H1 (cell line): ENCODE measurements at regions not wholly inside any gene's neighbourhood (a gene's known extent, or its start where the extent isn't known, plus 50 kb on each side); places are given as distances from the start of the nearest gene placed in this dataset.

Source experiments
- CTCF ChIA-PET: fragments of 300-600 bp; sonication (Branson Sonifier 250); formaldehyde crosslinking; loops from one replicate; lab custom pipeline; 2021; ENCODE audit not compliant: partially characterized antibody; lab: Charles Lee
- POLR2A ChIA-PET: fragments of 300-600 bp; sonication (Branson Sonifier 250); formaldehyde crosslinking; loops from one replicate; lab custom pipeline; 2021; ENCODE audit warnings: inconsistent platforms; ENCODE audit not compliant: partially characterized antibody; lab: Charles Lee
- DNase-seq, 2 experiments: peaks; one replicate each; pipeline versions ENCODE4 v3.0.0 to v3.0.0-alpha.2; 2010 to 2022; ENCODE audit warnings: low spot score in 2 of 2, low read depth in 1 of 2, mixed read lengths in 1 of 2
- FAIRE-seq: peaks from 2 replicates; lab custom pipeline; 2011; peaks lifted over from hg19 to GRCh38; lab: Jason Lieb, UNC
- H2AFZ ChIP-seq: 2 replicates; pipeline ENCODE4 v1.8.1; 2012; ENCODE audit warnings: low read length, inconsistent platforms
- H2AK5ac ChIP-seq: 2 replicates; pipeline ENCODE4 v1.6.1; 2013; ENCODE audit warnings: low read depth, low read length
- H2BK120ac ChIP-seq: replicated peaks from 2 replicates; pipeline ENCODE3; 2013; ENCODE audit warnings: low read depth, low read length, inconsistent platforms
- H2BK12ac ChIP-seq: 2 replicates; pipeline ENCODE4 v1.6.1; 2013; ENCODE audit warnings: low read depth, low read length
- H2BK15ac ChIP-seq: 2 replicates; pipeline ENCODE4 v1.6.1; 2013; ENCODE audit warnings: low read length
- H2BK20ac ChIP-seq: 2 replicates; pipeline ENCODE4 v1.6.1; 2013; ENCODE audit warnings: low read length
- H2BK5ac ChIP-seq: 2 replicates; pipeline ENCODE4 v1.6.1; 2013; ENCODE audit warnings: low read depth, low read length
- H3K14ac ChIP-seq: 2 replicates; pipeline ENCODE4 v1.6.1; 2013; ENCODE audit warnings: inconsistent platforms; ENCODE audit not compliant: insufficient read length
- H3K18ac ChIP-seq: 2 replicates; pipeline ENCODE4 v1.6.1; 2013; ENCODE audit warnings: low read length; ENCODE audit errors: extremely low read depth
- H3K23ac ChIP-seq: 2 replicates; pipeline ENCODE4 v1.6.1; 2013; ENCODE audit warnings: inconsistent platforms; ENCODE audit not compliant: insufficient read length
- H3K23me2 ChIP-seq: 2 replicates; pipeline ENCODE4 v1.6.1; 2013; ENCODE audit warnings: low read depth, low read length
- H3K27ac ChIP-seq: 2 replicates; pipeline ENCODE4 v1.6.1; 2011; ENCODE audit warnings: low read depth, low read length, inconsistent platforms
- H3K27me3 ChIP-seq, 4 experiments: replicated peaks in 1 of 4; 1 replicate in 1 of 4; 2 replicates in 3 of 4; pipeline versions ENCODE4 v1.6.1 to v1.8.1; 2011 to 2013; ENCODE audit warnings: low read length in 3 of 4, mild to moderate bottlenecking in 3 of 4, inconsistent platforms in 2 of 4, mixed read lengths in 2 of 4, moderate library complexity in 1 of 4; ENCODE audit not compliant: control insufficient read depth in 3 of 4, insufficient read depth in 3 of 4; ENCODE audit errors: extremely low read depth in 1 of 4
- H3K36me3 ChIP-seq, 4 experiments: 2 replicates each; pipeline versions ENCODE4 v1.6.1 to v1.8.1; 2011 to 2013; ENCODE audit warnings: mild to moderate bottlenecking in 4 of 4, low read length in 3 of 4, moderate library complexity in 2 of 4, control low read depth in 1 of 4, inconsistent platforms in 1 of 4; ENCODE audit not compliant: insufficient read depth in 4 of 4, control insufficient read depth in 2 of 4
- H3K4ac ChIP-seq: replicated peaks from 2 replicates; pipeline ENCODE3; 2013; ENCODE audit warnings: low read length, low read depth, mixed read lengths, inconsistent platforms; ENCODE audit not compliant: insufficient read length
- H3K4me1 ChIP-seq, 4 experiments: replicated peaks in 1 of 4; 1 replicate in 1 of 4; 2 replicates in 3 of 4; pipeline versions ENCODE4 v1.6.1 to v1.8.1; 2011 to 2013; ENCODE audit warnings: low read length in 3 of 4, inconsistent platforms in 2 of 4, mixed read lengths in 1 of 4; ENCODE audit not compliant: insufficient read depth in 4 of 4, control insufficient read depth in 3 of 4
- H3K4me2 ChIP-seq, 2 experiments: 2 replicates each; pipeline versions ENCODE4 v1.6.1 to v1.8.1; 2011 to 2013; ENCODE audit warnings: low read depth in 2 of 2, low read length in 2 of 2, control low read depth in 1 of 2, inconsistent platforms in 1 of 2, mild to moderate bottlenecking in 1 of 2; ENCODE audit not compliant: insufficient read depth in 1 of 2
- H3K4me3 ChIP-seq, 4 experiments: fragments of 200-600, 300-600 bp in 1 of 4; sonication (generic), shearing (Covaris generic), sonication (Bioruptor Twin) in 1 of 4; 2 replicates each; pipeline versions ENCODE4 v1.5.1 to v1.8.1; 2011 to 2016; ENCODE audit warnings: low read length in 4 of 4, low read depth in 3 of 4, control low read depth in 2 of 4, inconsistent platforms in 2 of 4, mild to moderate bottlenecking in 2 of 4, mixed read lengths in 1 of 4, moderate library complexity in 1 of 4; ENCODE audit not compliant: insufficient read depth in 2 of 4; ENCODE audit errors: extremely low read depth in 1 of 4
- H3K56ac ChIP-seq: replicated peaks from 2 replicates; pipeline ENCODE3; 2013; ENCODE audit warnings: low read depth, mild to moderate bottlenecking, mixed read lengths, low read length, inconsistent platforms; ENCODE audit not compliant: insufficient read length
- H3K79me1 ChIP-seq: 2 replicates; pipeline ENCODE4 v1.6.1; 2013; ENCODE audit warnings: low read depth, low read length, control low read depth
- H3K79me2 ChIP-seq, 2 experiments: 2 replicates each; pipeline versions ENCODE4 v1.6.1 to v1.8.1; 2012 to 2013; ENCODE audit warnings: low read length in 2 of 2, mild to moderate bottlenecking in 2 of 2, inconsistent platforms in 1 of 2; ENCODE audit not compliant: insufficient read depth in 2 of 2, control insufficient read depth in 1 of 2
- H3K9ac ChIP-seq, 4 experiments: replicated peaks in 1 of 4; 1 replicate in 1 of 4; 2 replicates in 3 of 4; pipeline versions ENCODE4 v1.6.1 to v1.8.1; 2011 to 2013; ENCODE audit warnings: low read depth in 3 of 4, low read length in 3 of 4, control low read depth in 2 of 4, mild to moderate bottlenecking in 2 of 4, moderate library complexity in 2 of 4, inconsistent platforms in 1 of 4; ENCODE audit errors: extremely low read depth in 1 of 4
- H3K9me3 ChIP-seq, 2 experiments: 2 replicates each; pipeline versions ENCODE4 v1.6.1 to v1.8.1; 2012 to 2013; ENCODE audit warnings: mild to moderate bottlenecking in 2 of 2, moderate library complexity in 2 of 2, control low read depth in 1 of 2, inconsistent platforms in 1 of 2, low read depth in 1 of 2, low read length in 1 of 2, mixed read lengths in 1 of 2; ENCODE audit not compliant: insufficient read depth in 2 of 2
- H4K20me1 ChIP-seq, 2 experiments: replicated peaks in 1 of 2; 2 replicates each; pipeline versions ENCODE3 to v1.8.1; 2011 to 2013; ENCODE audit warnings: inconsistent platforms in 2 of 2, low read length in 2 of 2, mild to moderate bottlenecking in 1 of 2; ENCODE audit not compliant: insufficient read depth in 2 of 2, control insufficient read depth in 1 of 2
- H4K5ac ChIP-seq: 2 replicates; pipeline ENCODE4 v1.6.1; 2013; ENCODE audit warnings: low read length, low read depth, mixed read lengths, inconsistent platforms; ENCODE audit not compliant: insufficient read length
- H4K8ac ChIP-seq: 2 replicates; pipeline ENCODE4 v1.8.0; 2013; ENCODE audit warnings: mild to moderate bottlenecking, moderate library complexity, low read length, inconsistent platforms; ENCODE audit not compliant: insufficient read depth; ENCODE audit errors: extremely low read depth
- H4K91ac ChIP-seq: replicated peaks from 2 replicates; pipeline ENCODE3; 2013; ENCODE audit warnings: low read length, mixed read lengths, inconsistent platforms; ENCODE audit not compliant: insufficient read length
- ASH2L ChIP-seq: fragments of 200-600, 300-600 bp; sonication (generic); IDR thresholded peaks from one replicate; pipeline ENCODE4 v1.7.1; 2017; ENCODE audit warnings: low read length
- BCL11A ChIP-seq, 2 experiments: IDR thresholded peaks; one replicate each; pipeline ENCODE4 v1.6.1; 2011; ENCODE audit warnings: low read depth in 2 of 2, low read length in 2 of 2, mild to moderate bottlenecking in 2 of 2
- BRCA1 ChIP-seq: IDR thresholded peaks from 2 replicates; pipeline ENCODE4 v1.6.1; 2012; ENCODE audit warnings: low read depth, low read length, improper control_type of control experiment
- EP300 ChIP-seq, 2 experiments: IDR thresholded peaks; 1 replicate in 1 of 2; 2 replicates in 1 of 2; pipeline ENCODE4 v1.6.1; 2011 to 2012; ENCODE audit warnings: low read depth in 2 of 2, low read length in 2 of 2, mild to moderate bottlenecking in 2 of 2, borderline replicate concordance in 1 of 2, inconsistent platforms in 1 of 2, moderate library complexity in 1 of 2
- RAD21 ChIP-seq, 2 experiments: IDR thresholded peaks in 1 of 2; conservative IDR thresholded peaks in 1 of 2; 2 replicates each; pipeline ENCODE4 v1.6.1; 2011; ENCODE audit warnings: low read depth in 2 of 2, low read length in 2 of 2, improper control_type of control experiment in 1 of 2, inconsistent platforms in 1 of 2, mild to moderate bottlenecking in 1 of 2, moderate library complexity in 1 of 2
- SP2 ChIP-seq: IDR thresholded peaks from 2 replicates; pipeline ENCODE4 v1.6.1; 2012; ENCODE audit warnings: mild to moderate bottlenecking, low read length, inconsistent platforms
- TAF1 ChIP-seq: IDR thresholded peaks from 2 replicates; pipeline ENCODE4 v1.6.1; 2011; ENCODE audit warnings: mild to moderate bottlenecking, low read depth, low read length
- WGBS, 2 experiments: shearing (Covaris generic) in 1 of 2; methylation state at CpG; one replicate each; pipeline versions ENCODE4 v1.1.6 to v1.1.7; 2013 to 2015; ENCODE audit warnings: low lambda C conversion rate in 2 of 2, mixed read lengths in 2 of 2, inconsistent platforms in 1 of 2, low coverage in 1 of 2, missing lambda C conversion rate in 1 of 2; ENCODE audit not compliant: insufficient replicate concordance in 2 of 2, insufficient coverage in 1 of 2, insufficient read length in 1 of 2; ENCODE audit errors: extremely low coverage in 1 of 2, missing lambda C conversion rate in 1 of 2; 5-methylcytosine and 5-hydroxymethylcytosine counted together
- TF ChIP-seq, protein P1 (sequence below): IDR thresholded peaks from 2 replicates; pipeline ENCODE4 v1.6.1; 2011; ENCODE audit warnings: low read depth, mild to moderate bottlenecking, low read length; ENCODE audit not compliant: insufficient read depth

- H3K79me2 ChIP-seq: no peaks in the 10 kb centered on the region
- no peak overlapping the region for H4K8ac ChIP-seq
- FAIRE-seq: no peak
- WGBS, 2 experiments: 90% methylated on average over 4 of the region's 4 CpGs; no CpG with 5 or more reads in 1 of the 2 experiments
- no peak overlapping the region for H3K4ac ChIP-seq
- H3K9me3 ChIP-seq: no peaks in the 10 kb centered on the region
- no peak overlapping the region for H3K9ac ChIP-seq
- H4K5ac ChIP-seq: no peak overlapping the region
- no peak overlapping the region for H3K27ac ChIP-seq
- no peak overlapping the region for H3K23ac ChIP-seq
- ChIA-PET POLR2A (no interaction called here), CTCF (no interaction called here)
- no peaks in the 10 kb centered on the region for H3K23me2 ChIP-seq
- no peak overlapping the region for H3K14ac ChIP-seq
- no peak overlapping the region for H3K4me2 ChIP-seq
- no peak overlapping the region for H2BK12ac ChIP-seq
- H2AFZ ChIP-seq: no peak overlapping the region
- no peak overlapping the region for H2BK5ac ChIP-seq
- no peak overlapping the region for H2AK5ac ChIP-seq
- H4K91ac ChIP-seq: no peak overlapping the region
- H3K27me3 ChIP-seq: no peaks in the 10 kb centered on the region; a peak in 1 of 7 replicates
- H3K36me3 ChIP-seq: no peaks in the 10 kb centered on the region
- no peaks in the 10 kb centered on the region for H3K79me1 ChIP-seq
- no peak overlapping the region for H2BK120ac ChIP-seq
- peaks cover 0 to 9% (median 1%) of the 10 kb centered on the region in 4 experiments; a peak in 2 of 7 replicates for H3K4me1 ChIP-seq
- DNase-seq: no peak
- no peak overlapping the region for H2BK15ac ChIP-seq
- H4K20me1 ChIP-seq: no peaks in the 10 kb centered on the region
- H3K56ac ChIP-seq: no peak overlapping the region
- no peak overlapping the region for H3K18ac ChIP-seq
- H3K4me3 ChIP-seq: no peak overlapping the region
- H2BK20ac ChIP-seq: no peak overlapping the region
- TF ChIP-seq TAF1 (no peak), BRCA1 (no peak), EP300 (IDR thresholded peaks at IDR 0.05; ENCODE audit: borderline replicate concordance in 1 of 2, low read depth in 2 of 2, low read length in 2 of 2) (no peak), SP2 (no peak), ASH2L (no peak), BCL11A (IDR thresholded peaks at IDR 0.05; ENCODE audit: low read depth in 2 of 2, low read length in 2 of 2) (no peak), RAD21 (IDR thresholded peaks at IDR 0.05 in 1 of 2, conservative IDR thresholded peaks at IDR 0.05 in 1 of 2; ENCODE audit: low read depth in 2 of 2, low read length in 2 of 2) (no peak)
- TF ChIP-seq, protein P1, sequence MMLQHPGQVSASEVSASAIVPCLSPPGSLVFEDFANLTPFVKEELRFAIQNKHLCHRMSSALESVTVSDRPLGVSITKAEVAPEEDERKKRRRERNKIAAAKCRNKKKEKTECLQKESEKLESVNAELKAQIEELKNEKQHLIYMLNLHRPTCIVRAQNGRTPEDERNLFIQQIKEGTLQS: no peak
Measured at GRCh38 chr13:73733706-73734105, 400.5 kb downstream of the KLF12 start.
